HG03108 (cell line): ENCODE measurements at regions not wholly inside any gene's neighbourhood (a gene's known extent, or its start where the extent isn't known, plus 50 kb on each side); places are given as distances from the start of the nearest gene placed in this dataset.
"Not testable (repeated sequence)": the region's sequence is repeated elsewhere in the genome, so short reads cannot be mapped to it uniquely, and the experiment has no call there.

ENCODE experiments used
- ATAC-seq: cut with Tn5 transposase; IDR thresholded peaks from one replicate; pipeline ENCODE4 v1.9.1; 2021; ENCODE audit warnings: moderate library complexity; ENCODE audit not compliant: unreplicated experiment

- no peak for ATAC-seq
Observed at GRCh38 chr4:174183259-174183658, 100.2 kb downstream of the FBXO8 start.

GRCh38 chr4:174181827-174182226 lies 101.6 kb downstream of the FBXO8 start:
- no peak for ATAC-seq

- no peak for ATAC-seq
Observed at GRCh38 chr4:174177536-174177935, 105.9 kb downstream of the FBXO8 start.

- not testable (repeated sequence) for ATAC-seq
Observed at GRCh38 chr4:174175836-174176235, 107.6 kb downstream of the FBXO8 start.

GRCh38 chr4:174173360-174173759 lies 110.1 kb downstream of the FBXO8 start:
- ATAC-seq, result no peak

GRCh38 chr4:174172274-174172673 lies 111.2 kb downstream of the FBXO8 start:
- no peak for ATAC-seq

- ATAC-seq, result no peak
Observed at GRCh38 chr4:174170906-174171305, 112.6 kb downstream of the FBXO8 start.

- no peak for ATAC-seq
Observed at GRCh38 chr4:174170091-174170490, 113.4 kb downstream of the FBXO8 start.

- ATAC-seq, result no peak
Observed at GRCh38 chr4:174157106-174157607, 126.3 kb downstream of the FBXO8 start.

GRCh38 chr4:174156239-174156826 lies 127.1 kb downstream of the FBXO8 start:
- ATAC-seq, result peak; percentile 77

- ATAC-seq, result no peak
Observed at GRCh38 chr4:174154215-174154854, 129.1 kb downstream of the FBXO8 start.

- ATAC-seq, result no peak
Observed at GRCh38 chr4:174152717-174153466, 130.6 kb downstream of the FBXO8 start.

- ATAC-seq, result no peak
Observed at GRCh38 chr4:174147863-174148262, 135.6 kb downstream of the FBXO8 start.

GRCh38 chr4:174144106-174144505 lies 139.4 kb downstream of the FBXO8 start:
- ATAC-seq, result no peak

GRCh38 chr4:174141876-174142275 lies 141.6 kb downstream of the FBXO8 start:
- ATAC-seq, result no peak

GRCh38 chr4:174138616-174139015 lies 144.9 kb downstream of the FBXO8 start:
- no peak for ATAC-seq

- no peak for ATAC-seq
Observed at GRCh38 chr4:174137698-174138097, 145.8 kb downstream of the FBXO8 start.

- ATAC-seq, result no peak
Observed at GRCh38 chr4:174135936-174136406, 147.5 kb downstream of the FBXO8 start.

- no peak for ATAC-seq
Observed at GRCh38 chr4:174135530-174135929, 147.9 kb downstream of the FBXO8 start.

GRCh38 chr4:174134361-174134760 lies 149.1 kb downstream of the FBXO8 start:
- ATAC-seq, result no peak

- ATAC-seq, result no peak
Observed at GRCh38 chr4:174133551-174133950, 149.9 kb downstream of the FBXO8 start.

- ATAC-seq, result no peak
Observed at GRCh38 chr4:174131901-174132300, 151.6 kb downstream of the FBXO8 start.
